ENCODE measurements at regions not wholly inside any gene's neighbourhood (a gene's known extent, or its start where the extent isn't known, plus 50 kb on each side); places are given as distances from the start of the nearest gene placed in this dataset.

DNA sequence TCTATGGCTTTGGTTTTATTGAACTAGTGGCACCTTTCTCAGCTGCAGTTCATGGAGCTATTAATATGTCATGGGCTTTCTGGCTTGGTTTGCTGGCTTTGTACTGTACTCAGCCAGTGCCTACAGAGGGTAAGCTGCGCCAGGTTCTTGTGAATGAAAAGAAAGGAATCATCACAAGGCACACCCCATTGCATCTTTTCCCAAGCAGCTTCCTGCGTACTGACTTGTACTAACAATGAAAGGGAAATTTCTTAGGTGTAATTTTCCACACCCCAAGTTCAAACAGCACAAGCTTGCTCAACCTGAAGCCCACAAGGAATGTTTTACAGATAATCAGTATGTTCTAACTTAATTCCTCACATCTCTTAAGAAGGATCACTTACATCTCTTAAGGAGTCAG lies 78.0 kb upstream of the TNFSF18 start:
- no peak for DNase-seq (ENCODE audit: low spot score)

DNA sequence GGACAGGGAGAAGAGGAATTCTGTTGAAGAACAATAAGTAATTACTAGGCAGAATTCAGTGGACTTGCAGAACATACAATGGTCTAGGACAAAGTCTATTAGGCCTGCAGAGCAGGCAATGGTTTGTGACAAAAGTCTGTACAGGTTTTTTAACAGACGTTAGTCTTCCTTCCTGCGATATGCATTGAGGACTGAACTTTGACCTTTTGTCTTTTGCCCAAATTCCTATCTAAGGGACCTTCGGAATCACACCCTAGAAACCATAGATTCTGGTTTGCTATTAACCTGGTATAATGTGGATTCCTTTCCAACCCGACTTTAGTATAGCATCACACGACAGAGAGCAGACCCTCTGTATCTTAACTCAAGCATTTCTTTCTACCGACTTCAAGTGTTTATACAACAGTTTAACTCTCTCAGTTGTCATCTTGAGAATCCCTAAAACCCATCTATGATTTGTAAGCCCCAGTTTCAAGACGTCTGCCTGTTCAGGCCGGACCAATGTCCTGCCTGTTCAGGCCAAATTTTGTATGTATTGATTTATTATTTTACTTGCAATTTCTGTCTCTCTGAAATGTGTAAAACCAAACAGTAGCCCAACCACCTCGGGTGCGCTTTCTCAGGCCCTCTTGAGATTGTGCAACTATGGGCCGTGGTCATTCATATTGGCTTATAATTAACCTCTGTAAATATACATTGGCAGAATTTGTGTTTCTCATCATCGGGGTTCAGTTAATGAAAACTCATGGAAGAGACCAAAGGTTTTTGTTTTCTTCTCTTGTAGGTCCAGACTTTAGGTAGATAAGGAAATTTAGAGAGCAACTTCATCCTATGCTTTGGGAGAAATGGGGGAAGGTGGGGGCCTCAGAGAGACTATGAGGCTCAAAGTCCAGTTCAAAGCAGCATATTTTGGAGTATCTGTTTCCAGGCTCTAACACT lies 76.9 kb upstream of the TNFSF18 start:
- DNase-seq (ENCODE audit: low spot score): no peak

- no peak for DNase-seq (ENCODE audit: low spot score)
Observed at GRCh38 chr1:173126421-173126820, 75.7 kb upstream of the TNFSF18 start.

GRCh38 chr1:173122958-173123852 lies 72.5 kb upstream of the TNFSF18 start:
- DNase-seq (ENCODE audit: low spot score): peak; percentile 47

DNA sequence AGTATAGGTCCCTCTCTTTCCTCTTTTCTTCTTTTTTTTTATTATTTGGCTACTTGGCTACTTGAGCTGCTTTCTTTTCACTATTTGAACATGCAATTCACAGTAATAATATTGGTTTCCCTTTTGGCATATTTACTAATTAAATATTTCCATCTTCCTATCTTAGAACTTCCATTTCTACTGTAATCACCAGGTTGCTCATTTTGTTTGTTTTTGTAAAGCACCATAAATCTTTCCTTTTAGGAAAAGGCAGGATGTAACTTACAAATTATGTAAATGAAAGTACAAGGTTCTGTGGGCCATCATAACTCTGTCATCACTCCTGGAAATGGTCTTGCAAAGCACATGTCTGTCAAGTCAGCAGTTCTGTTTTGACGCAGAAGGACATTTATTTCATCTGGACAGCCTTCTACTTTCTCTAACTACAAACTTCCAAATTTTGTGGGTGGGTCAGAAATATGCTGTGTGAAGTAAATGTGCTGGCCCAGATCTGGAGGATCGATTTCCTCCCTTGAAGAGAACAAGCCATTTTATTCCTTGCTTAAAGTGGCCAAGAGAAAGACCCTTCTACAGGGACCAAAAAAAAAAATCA lies 71.7 kb upstream of the TNFSF18 start:
- DNase-seq (ENCODE audit: low spot score): no peak

DNA sequence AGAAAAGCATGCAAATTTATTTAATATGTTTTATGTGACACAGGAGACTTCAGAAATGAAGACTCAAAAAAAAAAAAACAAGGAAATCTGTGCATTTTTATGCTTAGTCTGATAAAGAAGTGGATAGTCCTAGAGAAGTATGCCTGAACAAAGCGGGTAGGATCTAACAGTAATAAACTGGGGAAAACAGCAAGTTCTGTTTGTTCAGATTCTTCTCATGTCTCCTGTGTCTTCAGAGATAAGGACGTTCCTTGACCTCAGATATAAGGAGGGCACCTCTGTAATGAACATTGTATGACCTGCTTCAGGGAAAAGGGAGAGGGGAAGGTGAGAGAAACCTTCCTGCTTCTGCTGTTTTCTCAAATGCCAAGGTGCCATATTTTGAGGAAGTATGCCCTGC lies 67.7 kb upstream of the TNFSF18 start:
- DNase-seq (ENCODE audit: low spot score): no peak

GRCh38 chr1:173117761-173118160 lies 67.0 kb upstream of the TNFSF18 start:
- DNase-seq (ENCODE audit: low spot score): no peak

DNA sequence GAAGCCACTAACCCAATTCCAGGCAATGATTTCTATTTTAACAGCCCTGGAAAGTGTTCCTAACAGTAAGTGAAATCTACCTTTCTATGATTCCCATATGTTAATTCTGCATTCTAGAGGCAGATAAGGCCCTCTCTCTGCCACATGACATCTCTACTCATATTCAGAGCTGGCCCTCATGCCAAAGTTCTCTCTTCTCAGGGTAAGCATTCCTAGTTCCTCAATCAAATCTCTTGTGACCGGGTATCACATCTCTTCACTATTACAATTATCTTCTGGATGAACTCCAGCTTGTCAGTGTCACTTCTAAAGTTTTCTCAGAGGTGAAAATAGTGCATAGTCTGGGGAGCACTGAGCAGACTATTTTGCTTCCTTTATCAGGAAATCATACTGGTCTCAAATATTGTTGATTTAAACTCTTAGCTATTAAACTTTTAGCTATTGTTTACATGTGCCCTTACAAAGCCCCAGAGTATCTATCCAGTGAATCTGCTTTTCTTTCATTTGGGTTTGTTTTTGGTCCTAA lies 66.4 kb upstream of the TNFSF18 start:
- DNase-seq (ENCODE audit: low spot score): peak; percentile 31

DNA sequence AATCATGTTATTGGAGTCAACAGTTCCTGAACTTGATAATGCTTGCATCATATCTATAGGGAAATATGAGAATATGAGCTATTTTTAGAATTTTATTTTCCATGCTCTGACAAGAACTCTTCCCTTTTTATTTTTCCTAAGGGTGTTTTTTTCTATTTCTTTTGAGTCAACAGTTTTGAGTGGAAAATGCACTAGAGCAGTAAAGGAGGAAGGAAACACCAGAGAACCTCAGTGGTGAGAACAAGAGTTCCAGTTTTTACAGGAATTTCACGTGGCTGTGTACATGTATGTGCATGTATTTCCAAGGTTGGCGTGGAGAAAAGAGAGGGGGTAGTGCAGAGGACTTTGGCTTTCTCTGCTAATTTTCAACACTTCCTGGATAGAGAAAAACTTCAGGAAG lies 63.6 kb upstream of the TNFSF18 start:
- DNase-seq (ENCODE audit: low spot score): no peak

DNA sequence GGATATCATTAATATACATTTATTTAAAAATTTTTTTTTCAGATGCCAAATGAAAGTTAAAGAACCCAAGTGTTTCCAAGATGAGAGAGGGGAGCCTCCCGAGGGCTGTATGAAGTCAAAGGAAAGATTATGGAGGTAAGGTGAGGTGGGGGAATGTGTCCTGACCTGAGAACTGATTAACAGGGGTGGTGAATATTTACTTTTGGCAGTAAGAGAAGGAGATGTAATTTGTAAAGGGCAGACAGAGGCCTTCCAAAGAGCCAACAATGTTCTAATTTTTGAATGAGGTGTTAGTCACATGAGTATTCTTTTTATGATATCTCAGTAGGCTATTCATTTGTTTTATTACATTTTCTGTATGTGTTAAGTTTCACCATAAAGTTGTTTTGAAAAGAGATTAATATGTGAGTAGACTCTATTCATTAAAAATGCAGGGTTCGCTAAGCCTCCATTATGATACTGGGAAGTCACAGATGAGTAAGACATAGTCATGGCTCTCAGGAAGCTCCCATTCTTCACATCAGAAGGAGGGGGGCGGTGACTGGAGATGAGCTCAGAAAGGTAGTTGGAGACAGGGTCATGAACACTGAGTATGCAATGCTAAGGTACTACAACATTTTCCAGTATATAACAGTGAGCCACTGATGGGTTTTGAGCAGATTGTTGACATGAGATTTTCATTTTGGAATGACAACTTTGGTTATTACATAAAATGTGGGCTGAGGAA lies 62.4 kb upstream of the TNFSF18 start:
- no peak for DNase-seq (ENCODE audit: low spot score)

DNA sequence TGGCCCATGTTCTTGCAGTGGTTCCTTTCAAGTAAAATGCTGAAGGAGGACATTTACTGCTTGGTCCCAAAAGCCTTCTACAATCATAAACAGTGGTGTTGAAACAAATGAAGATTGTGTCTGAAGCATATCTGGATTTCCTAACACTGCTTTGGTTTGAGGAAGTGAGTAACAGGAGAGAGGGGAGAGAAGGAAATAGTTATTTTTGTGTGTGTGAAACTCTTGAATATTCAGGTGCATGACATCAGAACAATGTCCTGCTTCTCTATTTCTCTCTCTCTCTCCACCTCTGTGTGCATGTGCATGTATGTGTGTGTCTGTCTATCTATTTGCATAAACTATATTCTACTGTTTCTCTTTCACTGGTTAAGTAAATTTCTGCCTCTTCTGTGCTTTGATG lies 61.4 kb upstream of the TNFSF18 start:
- peak; percentile 21 for DNase-seq (ENCODE audit: low spot score)

DNA sequence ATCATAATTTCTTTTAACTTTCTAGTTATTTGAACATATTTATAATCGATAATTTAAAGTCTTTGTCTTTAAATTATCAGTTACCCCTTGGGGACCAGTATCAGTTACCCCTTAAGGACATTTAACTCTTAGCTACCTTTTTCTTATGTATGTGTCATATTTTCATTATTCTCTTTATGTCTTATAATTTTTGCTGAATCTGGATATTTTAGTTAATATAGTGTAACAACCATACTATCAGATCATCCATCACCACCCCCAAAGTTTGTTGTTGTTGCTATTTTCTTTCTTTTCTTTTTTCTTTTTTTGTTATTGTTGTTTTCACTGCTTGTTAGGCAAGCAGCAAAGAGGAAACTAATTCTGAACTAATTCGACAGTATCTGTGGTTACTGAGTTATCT lies 57.0 kb upstream of the TNFSF18 start:
- DNase-seq (ENCODE audit: low spot score): no peak

- DNase-seq (ENCODE audit: low spot score): no peak
Observed at GRCh38 chr1:173103006-173103405, 52.3 kb upstream of the TNFSF18 start.

DNA sequence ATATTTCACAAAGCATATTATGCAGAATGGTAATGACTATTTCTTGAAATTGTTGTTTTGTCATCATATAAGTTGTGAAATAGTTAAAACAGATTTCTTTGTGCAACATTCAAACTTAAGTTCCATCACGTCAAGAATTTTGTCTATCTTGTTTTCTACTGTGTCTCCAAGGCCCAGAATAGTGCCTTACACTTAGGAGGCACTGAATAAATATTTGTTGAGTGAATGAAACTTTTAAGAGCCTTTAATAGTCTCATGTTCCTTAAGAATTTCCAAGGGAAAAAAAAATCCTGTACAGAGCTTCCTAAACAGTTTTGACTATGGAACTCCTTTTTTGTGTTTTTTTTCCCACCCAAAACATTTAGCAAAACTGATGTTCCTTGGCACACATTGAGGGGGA lies 50.8 kb upstream of the TNFSF18 start:
- no peak for DNase-seq (ENCODE audit: low spot score)

DNA sequence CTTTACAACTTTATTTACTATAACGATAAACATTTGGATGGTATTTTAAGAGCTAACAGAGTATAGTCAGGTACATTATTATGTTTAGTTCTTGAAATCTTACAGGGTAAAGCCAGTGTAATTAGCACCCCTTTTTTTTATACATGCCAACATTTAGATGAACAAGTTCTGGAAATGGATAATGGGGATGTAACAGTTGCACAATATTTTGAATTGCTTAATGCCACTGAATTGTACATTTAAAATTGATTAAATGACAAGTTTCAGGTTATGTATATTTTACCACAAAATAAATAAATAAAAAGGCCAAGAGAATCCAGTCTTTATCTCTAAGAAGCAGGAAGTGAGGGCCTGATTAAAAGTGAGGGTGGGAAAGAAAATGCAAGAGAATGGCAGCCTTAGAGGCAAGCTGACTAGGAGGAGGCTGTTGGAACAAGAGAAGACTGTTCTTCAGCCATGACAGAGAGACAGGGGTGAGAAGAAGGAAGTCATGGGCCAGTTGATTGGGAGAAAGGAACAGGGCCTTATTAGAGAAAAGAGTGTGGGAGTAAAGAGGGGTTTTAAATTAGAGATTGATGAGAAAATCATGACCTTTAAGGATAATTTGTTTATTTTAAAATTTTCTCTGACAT lies 49.9 kb upstream of the TNFSF18 start:
- DNase-seq (ENCODE audit: low spot score): no peak
